Activated CD8-positive, alpha-beta memory T cell treated with anti-CD3 and anti-CD28 coated beads, Interleukin-2, amount 10 ng/mL, durations not matched to agents 7 days and 5 days (primary cell): ENCODE measurements at regions not wholly inside any gene's neighbourhood (a gene's known extent, or its start where the extent isn't known, plus 50 kb on each side); places are given as distances from the start of the nearest gene placed in this dataset.

Experiments used
- ATAC-seq: fragments of 150-1000 bp; cut with Tn5 transposase; one replicate; pipeline ENCODE4 v1.10.0; 2021; ENCODE audit warnings: moderate library complexity
- CTCF ChIA-PET: fragments of 350-600 bp; sonication (Branson Sonifier 250); formaldehyde crosslinking; loops from one replicate; lab custom pipeline; 2021; ENCODE audit warnings: antibody characterized with exemption; lab: Charles Lee
- DNase-seq: peaks from one replicate; pipeline ENCODE4 v3.0.0-alpha.2; 2020
- H3K27ac Mint-ChIP-seq: one replicate; pipeline ENCODE4 v1.8.0; 2021; ENCODE audit warnings: mild to moderate bottlenecking, mixed read lengths
- H3K27me3 Mint-ChIP-seq: one replicate; pipeline ENCODE4 v1.8.0; 2021; ENCODE audit warnings: mixed read lengths
- H3K36me3 Mint-ChIP-seq: one replicate; pipeline ENCODE4 v1.8.0; 2021; ENCODE audit warnings: mild to moderate bottlenecking, mixed read lengths
- H3K4me1 Mint-ChIP-seq: one replicate; pipeline ENCODE4 v1.8.0; 2021; ENCODE audit warnings: mixed read lengths
- H3K4me3 Mint-ChIP-seq: one replicate; pipeline ENCODE4 v1.8.0; 2021; ENCODE audit warnings: mild to moderate bottlenecking, moderate library complexity, mixed read lengths
- H3K9me3 Mint-ChIP-seq: one replicate; pipeline ENCODE4 v1.8.0; 2022; ENCODE audit warnings: low read depth, mixed read lengths

GRCh38 chr7:21134631-21135030 lies 293.3 kb upstream of the SP4 start:
- H3K4me3 Mint-ChIP-seq = no peak overlapping the region
- H3K9me3 Mint-ChIP-seq = no peaks in the 10 kb centered on the region
- peaks cover 3% of the 10 kb centered on the region for H3K27me3 Mint-ChIP-seq
- DNase-seq = no peak
- no peaks in the 10 kb centered on the region for H3K4me1 Mint-ChIP-seq
- CTCF ChIA-PET = no interaction called here
- ATAC-seq = no peak
- H3K36me3 Mint-ChIP-seq = no peaks in the 10 kb centered on the region
- H3K27ac Mint-ChIP-seq = no peak overlapping the region

- DNase-seq (no peak), ATAC-seq (no peak)
- Mint-ChIP-seq H3K4me3 (no peak overlapping the region), H3K27me3 (peaks cover 5% of the 10 kb centered on the region), H3K4me1 (no peaks in the 10 kb centered on the region), H3K27ac (no peak overlapping the region), H3K36me3 (no peaks in the 10 kb centered on the region), H3K9me3 (no peaks in the 10 kb centered on the region)
- CTCF ChIA-PET = no interaction called here
These were observed 292.4 kb upstream of the SP4 start for GRCh38 chr7:21135437-21135836.

- no peak for DNase-seq
- no peaks in the 10 kb centered on the region for H3K36me3 Mint-ChIP-seq
- H3K27ac Mint-ChIP-seq = no peak overlapping the region
- no peak overlapping the region for H3K4me3 Mint-ChIP-seq
- no peaks in the 10 kb centered on the region for H3K4me1 Mint-ChIP-seq
- no peaks in the 10 kb centered on the region for H3K9me3 Mint-ChIP-seq
- H3K27me3 Mint-ChIP-seq = peaks cover 5% of the 10 kb centered on the region
- ATAC-seq = no peak
- CTCF ChIA-PET = no interaction called here
These were observed 290.2 kb upstream of the SP4 start for GRCh38 chr7:21137640-21138039.

GRCh38 chr7:21140622-21141021 lies 287.3 kb upstream of the SP4 start:
- Mint-ChIP-seq H3K4me3 (no peak overlapping the region), H3K9me3 (no peaks in the 10 kb centered on the region), H3K4me1 (no peaks in the 10 kb centered on the region), H3K27me3 (peaks cover 5% of the 10 kb centered on the region), H3K27ac (no peak overlapping the region), H3K36me3 (no peaks in the 10 kb centered on the region)
- no peak for DNase-seq
- CTCF ChIA-PET = no interaction called here
- no peak for ATAC-seq

GRCh38 chr7:21141476-21141875 lies 286.4 kb upstream of the SP4 start:
- H3K27ac Mint-ChIP-seq = no peak overlapping the region
- CTCF ChIA-PET = no interaction called here
- no peak overlapping the region for H3K4me3 Mint-ChIP-seq
- H3K9me3 Mint-ChIP-seq = no peaks in the 10 kb centered on the region
- H3K36me3 Mint-ChIP-seq = no peaks in the 10 kb centered on the region
- DNase-seq = no peak
- no peak for ATAC-seq
- H3K27me3 Mint-ChIP-seq = peaks cover 5% of the 10 kb centered on the region
- H3K4me1 Mint-ChIP-seq = no peaks in the 10 kb centered on the region

GRCh38 chr7:21142081-21142480 lies 285.8 kb upstream of the SP4 start:
- peaks cover 5% of the 10 kb centered on the region for H3K27me3 Mint-ChIP-seq
- H3K9me3 Mint-ChIP-seq = no peaks in the 10 kb centered on the region
- ATAC-seq = no peak
- no peak overlapping the region for H3K27ac Mint-ChIP-seq
- no peaks in the 10 kb centered on the region for H3K36me3 Mint-ChIP-seq
- DNase-seq = no peak
- CTCF ChIA-PET = no interaction called here
- no peak overlapping the region for H3K4me3 Mint-ChIP-seq
- no peaks in the 10 kb centered on the region for H3K4me1 Mint-ChIP-seq

- H3K27me3 Mint-ChIP-seq = no peaks in the 10 kb centered on the region
- no peaks in the 10 kb centered on the region for H3K36me3 Mint-ChIP-seq
- H3K9me3 Mint-ChIP-seq = no peaks in the 10 kb centered on the region
- H3K4me3 Mint-ChIP-seq = no peak overlapping the region
- DNase-seq = no peak
- CTCF ChIA-PET = no interaction called here
- ATAC-seq = no peak
- H3K4me1 Mint-ChIP-seq = no peaks in the 10 kb centered on the region
- no peak overlapping the region for H3K27ac Mint-ChIP-seq
These were observed 281.1 kb upstream of the SP4 start for GRCh38 chr7:21146642-21147423.

GRCh38 chr7:21149809-21150208 lies 278.1 kb upstream of the SP4 start:
- Mint-ChIP-seq H3K36me3 (no peaks in the 10 kb centered on the region), H3K4me1 (no peaks in the 10 kb centered on the region), H3K27ac (no peak overlapping the region), H3K9me3 (no peaks in the 10 kb centered on the region), H3K27me3 (peaks cover 2% of the 10 kb centered on the region), H3K4me3 (no peak overlapping the region)
- CTCF ChIA-PET = no interaction called here
- ATAC-seq (no peak), DNase-seq (no peak)

- no peaks in the 10 kb centered on the region for H3K36me3 Mint-ChIP-seq
- CTCF ChIA-PET = no interaction called here
- H3K4me3 Mint-ChIP-seq = no peak overlapping the region
- DNase-seq (no peak), ATAC-seq (no peak)
- H3K27ac Mint-ChIP-seq = no peak overlapping the region
- H3K4me1 Mint-ChIP-seq = no peaks in the 10 kb centered on the region
- H3K27me3 Mint-ChIP-seq = peaks cover 2% of the 10 kb centered on the region
- H3K9me3 Mint-ChIP-seq = no peaks in the 10 kb centered on the region
These were observed 273.3 kb upstream of the SP4 start for GRCh38 chr7:21154614-21155013.

- Mint-ChIP-seq H3K36me3 (no peaks in the 10 kb centered on the region), H3K27ac (no peak overlapping the region), H3K4me1 (no peaks in the 10 kb centered on the region), H3K4me3 (no peak overlapping the region), H3K27me3 (no peaks in the 10 kb centered on the region), H3K9me3 (no peaks in the 10 kb centered on the region)
- CTCF ChIA-PET = no interaction called here
- DNase-seq (no peak), ATAC-seq (no peak)
These were observed 268.4 kb upstream of the SP4 start for GRCh38 chr7:21159506-21159905.

- ATAC-seq (no peak), DNase-seq (no peak)
- no peaks in the 10 kb centered on the region for H3K36me3 Mint-ChIP-seq
- CTCF ChIA-PET = no interaction called here
- H3K4me3 Mint-ChIP-seq = no peak overlapping the region
- H3K27ac Mint-ChIP-seq = no peak overlapping the region
- no peaks in the 10 kb centered on the region for H3K9me3 Mint-ChIP-seq
- peaks cover 4% of the 10 kb centered on the region for H3K27me3 Mint-ChIP-seq
- H3K4me1 Mint-ChIP-seq = no peaks in the 10 kb centered on the region
These were observed 267.5 kb upstream of the SP4 start for GRCh38 chr7:21160401-21160800.

GRCh38 chr7:21167942-21168341 lies 259.9 kb upstream of the SP4 start:
- H3K27me3 Mint-ChIP-seq = peaks cover 50% of the 10 kb centered on the region
- CTCF ChIA-PET = no interaction called here
- H3K36me3 Mint-ChIP-seq = no peaks in the 10 kb centered on the region
- ATAC-seq (no peak), DNase-seq (no peak)
- H3K4me1 Mint-ChIP-seq = no peaks in the 10 kb centered on the region
- no peak overlapping the region for H3K4me3 Mint-ChIP-seq
- H3K9me3 Mint-ChIP-seq = no peaks in the 10 kb centered on the region
- H3K27ac Mint-ChIP-seq = no peak overlapping the region

GRCh38 chr7:21169667-21170580 lies 258.0 kb upstream of the SP4 start:
- DNase-seq = no peak
- H3K4me3 Mint-ChIP-seq = no peak overlapping the region
- peaks cover 48% of the 10 kb centered on the region for H3K27me3 Mint-ChIP-seq
- H3K9me3 Mint-ChIP-seq = no peaks in the 10 kb centered on the region
- no peak for ATAC-seq
- CTCF ChIA-PET = interaction anchor here (1.1 kb wide), 1 partner anchor 17 kb away, joined by 3 read pairs; no protein-coding TSS in a partner anchor
- H3K36me3 Mint-ChIP-seq = no peaks in the 10 kb centered on the region
- H3K27ac Mint-ChIP-seq = no peak overlapping the region
- no peaks in the 10 kb centered on the region for H3K4me1 Mint-ChIP-seq

GRCh38 chr7:21172800-21173199 lies 255.1 kb upstream of the SP4 start:
- no peaks in the 10 kb centered on the region for H3K36me3 Mint-ChIP-seq
- no peak overlapping the region for H3K4me3 Mint-ChIP-seq
- peaks cover 42% of the 10 kb centered on the region for H3K27me3 Mint-ChIP-seq
- DNase-seq (no peak), ATAC-seq (no peak)
- no peak overlapping the region for H3K27ac Mint-ChIP-seq
- CTCF ChIA-PET = no interaction called here
- H3K9me3 Mint-ChIP-seq = no peaks in the 10 kb centered on the region
- H3K4me1 Mint-ChIP-seq = no peaks in the 10 kb centered on the region
